ENCODE measurements at regions not wholly inside any gene's neighbourhood (a gene's known extent, or its start where the extent isn't known, plus 50 kb on each side); places are given as distances from the start of the nearest gene placed in this dataset.
A peak's percentile ranks its signal among the peaks of the same experiment; 100 is the strongest.

DNA sequence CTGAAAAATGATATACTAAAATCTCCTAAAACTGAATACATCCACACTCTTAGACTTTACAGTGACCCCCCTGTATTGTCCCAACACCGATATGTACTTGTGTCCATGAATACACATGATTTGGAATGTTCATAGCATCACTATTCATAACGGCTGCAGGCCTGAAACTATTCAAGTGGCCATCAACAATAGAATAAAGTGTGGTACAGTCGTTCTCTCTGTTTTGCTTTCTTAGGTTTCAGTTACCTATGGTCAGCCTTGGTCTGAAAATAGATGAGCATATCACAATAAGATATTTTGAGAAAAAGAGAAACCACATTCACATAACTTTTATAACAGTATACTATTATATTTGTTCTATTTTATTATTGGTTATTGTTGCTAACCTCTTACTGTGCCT lies 150.6 kb downstream of the ASCL4 start:
- H3K4me3 ChIP-seq (ENCODE audit: low read depth, low read length) = no peak overlapping the region
- TF ChIP-seq, protein P1, sequence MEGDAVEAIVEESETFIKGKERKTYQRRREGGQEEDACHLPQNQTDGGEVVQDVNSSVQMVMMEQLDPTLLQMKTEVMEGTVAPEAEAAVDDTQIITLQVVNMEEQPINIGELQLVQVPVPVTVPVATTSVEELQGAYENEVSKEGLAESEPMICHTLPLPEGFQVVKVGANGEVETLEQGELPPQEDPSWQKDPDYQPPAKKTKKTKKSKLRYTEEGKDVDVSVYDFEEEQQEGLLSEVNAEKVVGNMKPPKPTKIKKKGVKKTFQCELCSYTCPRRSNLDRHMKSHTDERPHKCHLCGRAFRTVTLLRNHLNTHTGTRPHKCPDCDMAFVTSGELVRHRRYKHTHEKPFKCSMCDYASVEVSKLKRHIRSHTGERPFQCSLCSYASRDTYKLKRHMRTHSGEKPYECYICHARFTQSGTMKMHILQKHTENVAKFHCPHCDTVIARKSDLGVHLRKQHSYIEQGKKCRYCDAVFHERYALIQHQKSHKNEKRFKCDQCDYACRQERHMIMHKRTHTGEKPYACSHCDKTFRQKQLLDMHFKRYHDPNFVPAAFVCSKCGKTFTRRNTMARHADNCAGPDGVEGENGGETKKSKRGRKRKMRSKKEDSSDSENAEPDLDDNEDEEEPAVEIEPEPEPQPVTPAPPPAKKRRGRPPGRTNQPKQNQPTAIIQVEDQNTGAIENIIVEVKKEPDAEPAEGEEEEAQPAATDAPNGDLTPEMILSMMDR (IDR thresholded peaks at IDR 0.05; ENCODE audit: insufficient read depth, low read length) = no peak
- no peak for DNase-seq (ENCODE audit: low read depth)

DNA sequence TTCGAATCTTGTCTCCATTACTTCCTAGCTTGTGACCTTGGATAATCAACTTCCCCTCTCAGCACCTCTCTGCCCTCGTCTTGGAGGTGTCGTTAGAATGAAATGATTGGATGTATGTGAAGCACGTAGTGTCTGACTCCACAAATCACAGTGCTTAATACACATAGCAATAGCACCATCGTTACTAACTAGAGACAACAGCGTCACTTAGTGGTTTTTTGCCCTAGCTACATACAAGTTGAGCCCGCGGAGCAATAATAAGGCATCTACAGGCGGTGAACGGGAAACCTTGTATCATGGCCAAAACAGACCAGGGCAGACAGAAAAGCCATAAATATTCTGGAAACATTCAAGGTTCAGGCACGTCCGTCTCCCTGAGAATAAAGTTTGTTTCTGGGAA lies 154.9 kb downstream of the ASCL4 start:
- H3K4me3 ChIP-seq (ENCODE audit: low read depth, low read length) = no peak overlapping the region
- DNase-seq (ENCODE audit: low read depth) = peak; percentile 35
- TF ChIP-seq, protein P1 (IDR thresholded peaks at IDR 0.05; ENCODE audit: insufficient read depth, low read length) = peak; percentile 26

DNA sequence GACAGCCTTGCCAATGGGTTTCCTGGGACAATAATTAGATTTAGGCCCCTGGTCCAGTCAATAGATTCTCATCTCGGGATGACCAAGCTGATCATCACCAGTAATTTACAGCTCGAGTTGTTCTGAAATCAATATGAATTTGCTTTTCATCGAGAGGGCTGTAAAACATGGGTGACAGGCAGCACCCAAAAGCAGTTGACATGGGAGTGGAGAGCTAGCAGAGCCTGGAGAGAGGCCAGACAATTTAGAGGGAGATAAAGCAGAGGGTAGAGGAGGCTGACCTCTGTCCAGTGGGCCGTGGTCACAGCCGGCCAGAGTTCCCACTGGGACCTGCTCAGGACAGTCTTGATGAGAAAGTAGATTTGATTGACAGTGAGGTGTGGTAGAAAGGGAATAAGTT lies 157.3 kb downstream of the ASCL4 start:
- TF ChIP-seq, protein P1 (IDR thresholded peaks at IDR 0.05; ENCODE audit: insufficient read depth, low read length) = no peak
- no peak for DNase-seq (ENCODE audit: low read depth)
- H3K4me3 ChIP-seq (ENCODE audit: low read depth, low read length) = no peak overlapping the region

DNA sequence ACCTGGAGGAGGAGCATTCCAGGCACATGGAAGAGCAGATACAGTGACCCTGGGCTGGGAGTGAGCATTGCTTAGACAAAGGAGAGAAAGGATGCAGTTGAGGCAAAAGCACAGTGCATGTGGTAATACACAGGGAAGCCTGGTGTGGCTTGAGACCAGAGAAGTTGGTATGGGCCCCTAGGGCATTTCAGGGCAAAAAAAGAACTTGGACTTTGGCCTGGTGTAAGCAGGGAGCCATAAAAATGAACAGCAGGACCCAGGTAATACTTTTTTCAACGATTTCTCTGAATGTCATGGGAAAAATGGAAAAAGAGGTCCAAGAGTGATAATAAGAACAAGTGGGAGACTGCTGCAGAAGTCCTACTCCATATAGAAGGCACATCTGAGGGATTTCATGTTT lies 163.9 kb downstream of the ASCL4 start:
- no peak for DNase-seq (ENCODE audit: low read depth)
- TF ChIP-seq, protein P1 (IDR thresholded peaks at IDR 0.05; ENCODE audit: insufficient read depth, low read length) = no peak
- no peak overlapping the region for H3K4me3 ChIP-seq (ENCODE audit: low read depth, low read length)

DNA sequence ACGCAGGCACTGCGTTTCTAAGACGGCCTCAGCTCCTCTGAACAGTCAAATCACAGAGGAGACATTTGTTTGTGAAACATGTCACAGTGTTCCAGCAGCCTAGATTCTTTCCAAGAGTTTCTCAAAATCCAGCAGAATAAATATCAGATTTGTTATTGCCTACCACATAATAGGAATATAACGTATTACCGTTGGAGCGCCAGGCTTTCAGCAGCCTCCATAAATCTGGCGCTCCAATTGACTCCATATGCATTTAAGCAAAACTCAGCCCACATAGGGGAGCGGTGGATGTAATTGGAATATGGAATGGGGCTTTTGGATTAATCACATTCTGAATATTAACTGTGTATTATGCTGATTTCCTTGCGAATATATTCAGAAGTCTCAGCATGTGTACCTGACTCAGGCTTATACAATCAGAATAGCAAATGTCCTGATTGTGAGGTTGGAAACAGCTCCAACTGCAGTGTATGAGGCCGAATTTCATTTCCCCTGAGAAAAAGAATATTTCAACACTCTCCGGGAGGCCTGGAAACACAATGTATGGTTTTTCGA lies 174.0 kb downstream of the ASCL4 start:
- TF ChIP-seq, protein P1 (IDR thresholded peaks at IDR 0.05; ENCODE audit: insufficient read depth, low read length) = no peak
- H3K4me3 ChIP-seq (ENCODE audit: low read depth, low read length) = no peak overlapping the region

DNA sequence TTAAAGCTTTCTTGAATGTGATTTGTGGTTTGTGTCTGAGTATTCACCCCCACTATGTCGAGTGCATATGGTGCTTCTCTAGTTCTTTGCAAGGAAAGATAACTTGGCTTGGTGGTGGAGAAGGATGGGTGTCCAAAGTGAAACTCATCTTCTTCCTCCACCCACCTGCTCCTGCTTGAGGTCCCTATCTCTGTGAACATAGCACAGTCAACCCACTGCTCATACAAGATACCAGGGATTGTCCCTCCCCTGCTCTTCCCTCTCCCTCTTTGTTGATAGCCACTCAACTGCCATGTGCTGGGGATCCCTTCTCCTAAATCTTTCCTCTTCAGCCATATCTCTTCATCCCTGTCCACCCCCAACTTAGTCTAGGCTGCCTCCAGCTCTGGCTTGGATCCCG lies 176.5 kb downstream of the ASCL4 start:
- no peak for DNase-seq (ENCODE audit: low read depth)
- no peak overlapping the region for H3K4me3 ChIP-seq (ENCODE audit: low read depth, low read length)
- TF ChIP-seq, protein P1 (IDR thresholded peaks at IDR 0.05; ENCODE audit: insufficient read depth, low read length) = no peak

More for the DNA sequence above, 174.0 kb downstream of the ASCL4 start:
- no peak for DNase-seq (ENCODE audit: low read depth)

All from fibroblast of the aortic adventitia (primary cell).